HL-60 (cell line): ENCODE measurements at regions not wholly inside any gene's neighbourhood (a gene's known extent, or its start where the extent isn't known, plus 50 kb on each side); places are given as distances from the start of the nearest gene placed in this dataset.

Experiments
- CTCF ChIP-seq: IDR thresholded peaks from one replicate; pipeline ENCODE4 v1.5.1; 2011; ENCODE audit warnings: low read length, control low read depth, inconsistent platforms; ENCODE audit not compliant: insufficient read depth
- GABPA ChIP-seq: IDR thresholded peaks from 2 replicates; pipeline ENCODE4 v1.6.1; 2012; ENCODE audit warnings: low read depth
- POLR2AphosphoS5 ChIP-seq: IDR thresholded peaks from 2 replicates; pipeline ENCODE4 v1.6.1; 2012; ENCODE audit warnings: low read depth
- REST ChIP-seq: IDR thresholded peaks from 2 replicates; pipeline ENCODE4 v1.6.1; 2012; ENCODE audit warnings: low read depth; ENCODE audit not compliant: insufficient replicate concordance
- SPI1 ChIP-seq: IDR thresholded peaks from 2 replicates; pipeline ENCODE4 v1.6.1; 2012; ENCODE audit warnings: low read depth, mild to moderate bottlenecking, borderline replicate concordance

GRCh38 chr4:188639479-188640100 lies 500.3 kb downstream of the TRIML1 start:
- TF ChIP-seq CTCF (no peak), SPI1 (no peak), GABPA (no peak), POLR2AphosphoS5 (no peak), REST (no peak)
